HepG2 (cell line): ENCODE measurements at regions not wholly inside any gene's neighbourhood (a gene's known extent, or its start where the extent isn't known, plus 50 kb on each side); places are given as distances from the start of the nearest gene placed in this dataset.

Experiments
- ATAC-seq: fragments of 200-7000 bp; cut with Tn5 transposase; 3 replicates; pipeline ENCODE4 v1.9.1; 2020; ENCODE audit warnings: mild to moderate bottlenecking, moderate library complexity
- BruUV-seq: library from RNA; stranded (reverse); fragments of 400-500 nt; replicated peaks from 2 replicates; lab custom pipeline; 2021; lab: Mats Ljungman, UMichigan
- CTCF ChIA-PET: fragments of 300-600 bp; formaldehyde crosslinking; extraction: SDS; loops from one replicate; lab custom pipeline; 2021; ENCODE audit warnings: low total read pairs, inconsistent platforms, low intra/inter-chr PET ratio; lab: Yijun Ruan, JAX
- POLR2A ChIA-PET: fragments of 350-600 bp; sonication (Branson Sonifier 250); formaldehyde crosslinking; loops from one replicate; lab custom pipeline; 2020; ENCODE audit warnings: antibody characterized with exemption, inconsistent platforms; lab: Yijun Ruan, JAX
- DNase-seq: peaks from one replicate; pipeline ENCODE4 v3.0.0-alpha.2; 2015; ENCODE audit warnings: low spot score
- FAIRE-seq: peaks from 3 replicates; lab custom pipeline; 2011; peaks lifted over from hg19 to GRCh38; lab: Jason Lieb, UNC
- H2AFZ ChIP-seq: one replicate; pipeline ENCODE4 v1.6.1; 2011; ENCODE audit warnings: low read length, inconsistent platforms
- H3K27ac ChIP-seq: fragments of 300-600 bp; 3 replicates; pipeline ENCODE4 v1.8.0; 2011; ENCODE audit warnings: mixed run types, mild to moderate bottlenecking, mixed read lengths, low read length, inconsistent platforms; ENCODE audit not compliant: insufficient read depth; ENCODE audit errors: extremely low read length
- H3K27me3 ChIP-seq, 2 experiments: fragments of 200-600 bp in 1 of 2; 2 replicates in 1 of 2; 3 replicates in 1 of 2; pipeline versions ENCODE4 v1.6.0 to v1.8.0; 2011; ENCODE audit warnings: low read length in 2 of 2, mild to moderate bottlenecking in 2 of 2, moderate library complexity in 2 of 2, inconsistent platforms in 1 of 2; ENCODE audit not compliant: insufficient read depth in 2 of 2, control insufficient read depth in 1 of 2
- H3K36me3 ChIP-seq, 2 experiments: fragments of 200-600 bp in 1 of 2; replicated peaks in 1 of 2; 2 replicates in 1 of 2; 3 replicates in 1 of 2; pipeline versions ENCODE4 v1.5.1 to v1.8.0; 2011; ENCODE audit warnings: low read length in 2 of 2, inconsistent platforms in 1 of 2; ENCODE audit not compliant: insufficient read depth in 2 of 2, control insufficient read depth in 1 of 2
- H3K4me1 ChIP-seq: 2 replicates; pipeline ENCODE4 v1.5.1; 2012; ENCODE audit warnings: low read length, inconsistent platforms; ENCODE audit not compliant: insufficient read depth
- H3K4me2 ChIP-seq: 2 replicates; pipeline ENCODE4 v1.6.0; 2011; ENCODE audit warnings: low read depth, low read length, inconsistent platforms
- H3K4me3 ChIP-seq, 3 experiments: fragments of 200-600 bp in 1 of 3; sonication (generic), shearing (Covaris generic) in 1 of 3; replicated peaks in 1 of 3; 2 replicates each; pipeline ENCODE4 v1.5.1; 2011 to 2016; ENCODE audit warnings: low read length in 3 of 3, inconsistent platforms in 2 of 3, low read depth in 2 of 3, mild to moderate bottlenecking in 2 of 3, control low read depth in 1 of 3, mixed read lengths in 1 of 3; ENCODE audit not compliant: insufficient read depth in 1 of 3
- H3K79me2 ChIP-seq: one replicate; pipeline ENCODE4 v1.6.1; 2011; ENCODE audit warnings: low read length, inconsistent platforms; ENCODE audit not compliant: insufficient read depth
- H3K9ac ChIP-seq: 2 replicates; pipeline ENCODE4 v1.6.0; 2011; ENCODE audit warnings: mild to moderate bottlenecking, low read depth, low read length, inconsistent platforms; ENCODE audit not compliant: insufficient read depth
- H3K9me3 ChIP-seq: 2 replicates; pipeline ENCODE4 v1.5.1; 2012; ENCODE audit warnings: mild to moderate bottlenecking, low read length
- H4K20me1 ChIP-seq: 2 replicates; pipeline ENCODE4 v1.6.0; 2011; ENCODE audit warnings: inconsistent platforms, mild to moderate bottlenecking, low read length, moderate library complexity; ENCODE audit not compliant: insufficient read depth
- ARNTL ChIP-seq: sonication (generic); formaldehyde crosslinking; IDR thresholded peaks from 2 replicates; pipeline ENCODE4 v1.4.0; 2020; ENCODE audit warnings: mild to moderate bottlenecking, missing genetic modification reagents
- BHLHE40 ChIP-seq: IDR thresholded peaks from 2 replicates; pipeline ENCODE4 v1.6.1; 2011; ENCODE audit warnings: low read length, improper control_type of control experiment
- CEBPB ChIP-seq: IDR thresholded peaks from 2 replicates; pipeline ENCODE4 v1.6.1; 2011; ENCODE audit warnings: low read depth, low read length, improper control_type of control experiment, borderline replicate concordance
- FOXK1 ChIP-seq: sonication (generic); formaldehyde crosslinking; IDR thresholded peaks from 2 replicates; pipeline ENCODE4 v1.4.0; 2020; ENCODE audit warnings: low read depth, missing genetic modification reagents, borderline replicate concordance
- HOXA7 ChIP-seq: sonication (generic); formaldehyde crosslinking; IDR thresholded peaks from 2 replicates; pipeline ENCODE4 v1.8.1; 2022; ENCODE audit warnings: mild to moderate bottlenecking, missing genetic modification reagents, moderate library complexity
- NCOA1 ChIP-seq: sonication (generic); formaldehyde crosslinking; IDR thresholded peaks from 2 replicates; pipeline ENCODE4 v1.9.0; 2021; ENCODE audit warnings: missing genetic modification reagents
- PBX3 ChIP-seq: sonication (generic); formaldehyde crosslinking; IDR thresholded peaks from 2 replicates; pipeline ENCODE4 v1.8.1; 2023; ENCODE audit warnings: missing genetic modification reagents, inconsistent platforms, borderline replicate concordance
- RXRB ChIP-seq: IDR thresholded peaks from 2 replicates; pipeline ENCODE4 v1.6.1; 2016; ENCODE audit warnings: borderline replicate concordance, missing genetic modification reagents, missing compliant biosample characterization
- SIN3B ChIP-seq: fragments of 150-350 bp; IDR thresholded peaks from 2 replicates; pipeline ENCODE4 v1.6.1; 2014; ENCODE audit warnings: low read length
- SP2 ChIP-seq: sonication (generic); formaldehyde crosslinking; IDR thresholded peaks from 2 replicates; pipeline ENCODE4 v1.5.1; 2020; ENCODE audit warnings: mild to moderate bottlenecking, missing genetic modification reagents
- TAF15 ChIP-seq: fragments of 200-400 bp; formaldehyde crosslinking; IDR thresholded peaks from one replicate; pipeline ENCODE4 v1.6.1; 2018; ENCODE audit warnings: mild to moderate bottlenecking, low read depth, low read length; ENCODE audit not compliant: poor library complexity, severe bottlenecking
- ZNF83 ChIP-seq: sonication (generic); formaldehyde crosslinking; IDR thresholded peaks from 2 replicates; pipeline ENCODE4 v1.4.0; 2020; ENCODE audit warnings: missing genetic modification reagents, mild to moderate bottlenecking, borderline replicate concordance
- ZSCAN12 ChIP-seq: sonication (generic); formaldehyde crosslinking; IDR thresholded peaks from 2 replicates; pipeline ENCODE4 v1.9.0; 2021; ENCODE audit warnings: mild to moderate bottlenecking, missing genetic modification reagents
- ZSCAN5A ChIP-seq: sonication (generic); formaldehyde crosslinking; IDR thresholded peaks from 2 replicates; pipeline ENCODE4 v1.8.0; 2022; ENCODE audit warnings: mild to moderate bottlenecking, missing genetic modification reagents, borderline replicate concordance
- in situ Hi-C: cut with HindIII; loops from 2 replicates; pipeline ENCODE4 v1.10.0; 2017; ENCODE audit warnings: low pct_unique_long_range_greater_than_20kb; ENCODE audit not compliant: extremely low pct_ligation_motif_present
- intact Hi-C: fragments of 100-400 bp; cut with micrococcal nuclease; formaldehyde crosslinking; loops from one replicate; pipeline ENCODE4 v1.10.0; 2022; ENCODE audit not compliant: unreplicated experiment

GRCh38 chr3:57000012-57000411, 60.5 kb upstream of the SPATA12 start (continued):
- TF ChIP-seq TAF15 (no peak), FOXK1 (no peak), HOXA7 (CRISPR knock-in tag) (no peak), ARNTL (CRISPR knock-in tag) (no peak), PBX3 (CRISPR knock-in tag) (no peak), ZNF83 (no peak), SP2 (no peak), RXRB (no peak), ZSCAN12 (CRISPR knock-in tag) (no peak)

- intact Hi-C loops = no loop called here
- in situ Hi-C loops = loop anchor here (10.0 kb wide), 2 partner anchors 85 to 225 kb away; partner anchors contain the start of gene APPL1
- CTCF ChIA-PET = no interaction called here
Observed at GRCh38 chr3:56999547-56999946, 60.9 kb upstream of the SPATA12 start.

More at GRCh38 chr3:56999547-56999946, 60.9 kb upstream of the SPATA12 start:
- no peak overlapping the region for H3K4me3 ChIP-seq
- no peaks in the 10 kb centered on the region for H3K9me3 ChIP-seq
- H3K4me1 ChIP-seq = peaks cover 20% of the 10 kb centered on the region
- no peaks in the 10 kb centered on the region for H3K79me2 ChIP-seq
- no peak for FAIRE-seq
- TF ChIP-seq SIN3B (no peak), ZSCAN5A (no peak), BHLHE40 (no peak), CEBPB (peak; percentile 59), NCOA1 (CRISPR knock-in tag) (no peak)
- H3K36me3 ChIP-seq = no peaks in the 10 kb centered on the region
- POLR2A ChIA-PET = no interaction called here
- H3K4me2 ChIP-seq = no peak overlapping the region
- no peak for ATAC-seq
- H2AFZ ChIP-seq = no peak overlapping the region
- BruUV-seq = no TSS peak
- no peak overlapping the region for H3K9ac ChIP-seq
- no peak overlapping the region for H3K27ac ChIP-seq
- no peaks in the 10 kb centered on the region for H4K20me1 ChIP-seq
- no peaks in the 10 kb centered on the region for H3K27me3 ChIP-seq
- DNase-seq = no peak
